Keratinocyte (primary cell): ENCODE measurements at regions not wholly inside any gene's neighbourhood (a gene's known extent, or its start where the extent isn't known, plus 50 kb on each side); places are given as distances from the start of the nearest gene placed in this dataset.

ENCODE experiments used
- DNase-seq: peaks from one replicate; pipeline ENCODE4 v3.0.0-alpha.2; 2011; ENCODE audit warnings: low read depth, missing footprints, low spot score
- FAIRE-seq: peaks from 2 replicates; lab custom pipeline; 2011; peaks lifted over from hg19 to GRCh38; lab: Jason Lieb, UNC
- H2AFZ ChIP-seq: 2 replicates; pipeline ENCODE4 v1.6.0; 2012; ENCODE audit warnings: low read length, control low read depth, inconsistent platforms; ENCODE audit not compliant: control insufficient read depth
- H3K27ac ChIP-seq: 2 replicates; pipeline ENCODE4 v1.5.1; 2011; ENCODE audit warnings: low read length; ENCODE audit not compliant: control insufficient read depth, insufficient read depth
- H3K27me3 ChIP-seq: 3 replicates; pipeline ENCODE4 v1.6.0; 2011; ENCODE audit warnings: low read length; ENCODE audit not compliant: control insufficient read depth, insufficient read depth; ENCODE audit errors: extremely low read depth
- H3K36me3 ChIP-seq, 2 experiments: 2 replicates in 1 of 2; 3 replicates in 1 of 2; pipeline ENCODE4 v1.5.1; 2011; ENCODE audit warnings: low read length in 2 of 2, mild to moderate bottlenecking in 1 of 2; ENCODE audit not compliant: control insufficient read depth in 2 of 2, insufficient read depth in 2 of 2; ENCODE audit errors: extremely low read depth in 1 of 2
- H3K4me1 ChIP-seq: 3 replicates; pipeline ENCODE4 v1.5.1; 2011; ENCODE audit warnings: low read length; ENCODE audit not compliant: control insufficient read depth, insufficient read depth; ENCODE audit errors: extremely low read depth
- H3K4me2 ChIP-seq: 3 replicates; pipeline ENCODE4 v1.6.0; 2011; ENCODE audit warnings: low read depth, low read length; ENCODE audit not compliant: control insufficient read depth, insufficient read depth; ENCODE audit errors: extremely low read depth
- H3K4me3 ChIP-seq, 3 experiments: fragments of 200-600 bp in 1 of 3; sonication (generic) in 1 of 3; 2 replicates in 2 of 3; 3 replicates in 1 of 3; pipeline ENCODE4 v1.5.1; 2011 to 2016; ENCODE audit warnings: low read length in 3 of 3, mild to moderate bottlenecking in 3 of 3, control low read depth in 2 of 3, inconsistent platforms in 1 of 3, low read depth in 1 of 3, mixed read lengths in 1 of 3, mixed run types in 1 of 3, moderate library complexity in 1 of 3; ENCODE audit not compliant: control insufficient read depth in 2 of 3, insufficient read depth in 2 of 3; ENCODE audit errors: extremely low read depth in 1 of 3
- H3K79me2 ChIP-seq: 2 replicates; pipeline ENCODE4 v1.6.0; 2012; ENCODE audit warnings: low read length; ENCODE audit not compliant: control insufficient read depth, insufficient read depth
- H3K9ac ChIP-seq: 3 replicates; pipeline ENCODE4 v1.6.0; 2011; ENCODE audit warnings: low read length; ENCODE audit not compliant: control insufficient read depth, insufficient read depth; ENCODE audit errors: extremely low read depth
- H3K9me1 ChIP-seq: 3 replicates; pipeline ENCODE4 v1.6.0; 2011; ENCODE audit warnings: low read length; ENCODE audit not compliant: control insufficient read depth, insufficient read depth; ENCODE audit errors: extremely low read depth
- H3K9me3 ChIP-seq: 2 replicates; pipeline ENCODE4 v1.5.1; 2012; ENCODE audit warnings: low read depth, low read length; ENCODE audit not compliant: control insufficient read depth
- H4K20me1 ChIP-seq: 3 replicates; pipeline ENCODE4 v1.6.0; 2011; ENCODE audit warnings: low read length; ENCODE audit not compliant: control insufficient read depth, insufficient read depth; ENCODE audit errors: extremely low read depth
- EZH2 ChIP-seq: IDR thresholded peaks from one replicate; pipeline ENCODE4 v1.6.1; 2012; ENCODE audit warnings: inconsistent platforms, mild to moderate bottlenecking, low read length, moderate library complexity
- dilution Hi-C: fragments of 300-500 bp; cut with MboI; formaldehyde crosslinking; loops from one replicate; pipeline ENCODE4 v1.7.0; 2020; ENCODE audit warnings: low sequenced_read_pairs; ENCODE audit not compliant: extremely low pct_ligation_motif_present
- TF ChIP-seq, protein P1 (sequence below), 3 experiments: IDR thresholded peaks in 1 of 3; conservative IDR thresholded peaks in 1 of 3; optimal IDR thresholded peaks in 1 of 3; 2 replicates in 2 of 3; 3 replicates in 1 of 3; pipeline versions ENCODE3 to v1.5.1; 2011; ENCODE audit warnings: low read length in 3 of 3, mild to moderate bottlenecking in 3 of 3, moderate library complexity in 2 of 3, control low read depth in 1 of 3, inconsistent platforms in 1 of 3; ENCODE audit not compliant: insufficient read depth in 2 of 3; ENCODE audit errors: extremely low read depth in 1 of 3

DNA sequence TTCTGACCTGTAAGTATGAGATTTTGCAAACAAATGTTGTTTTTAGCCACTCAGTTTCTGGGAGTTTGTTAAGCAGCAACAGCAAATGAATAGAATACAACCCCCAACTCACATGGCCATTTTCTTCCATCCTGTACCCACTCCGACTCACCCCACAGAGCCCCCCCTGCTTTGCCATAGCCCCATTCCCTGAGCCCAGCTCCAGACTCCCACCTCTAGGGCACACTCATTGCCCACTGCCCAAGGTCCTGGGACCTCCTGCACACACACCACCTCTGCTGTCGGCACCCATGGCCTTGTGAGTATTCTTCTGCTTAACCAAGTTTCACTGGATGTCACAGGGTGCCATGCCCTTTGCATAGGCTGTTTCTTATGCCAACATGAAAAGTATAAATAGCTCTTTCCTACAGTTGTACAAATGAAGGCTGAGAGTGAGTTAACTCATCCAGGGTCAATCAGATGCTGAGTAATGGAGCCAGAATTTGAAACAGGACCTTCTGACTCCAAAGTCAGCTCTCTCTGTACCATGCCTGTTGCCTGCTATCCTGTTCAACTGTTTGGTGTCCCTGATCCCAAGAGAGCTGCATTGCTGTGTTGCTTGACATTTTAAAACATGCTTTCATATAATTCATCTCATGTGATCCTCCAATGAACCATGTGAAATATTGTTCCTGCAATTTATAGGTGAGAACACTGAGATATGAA lies 367.8 kb upstream of the ZMIZ1 start:
- Histone ChIP-seq H3K79me2 (no peaks in the 10 kb centered on the region), H3K4me3 (no peak overlapping the region), H3K27me3 (peaks cover 3% of the 10 kb centered on the region), H3K36me3 (no peaks in the 10 kb centered on the region), H2AFZ (no peak overlapping the region), H3K9ac (no peak overlapping the region), H3K9me3 (no peaks in the 10 kb centered on the region), H3K9me1 (no peaks in the 10 kb centered on the region), H3K27ac (no peak overlapping the region), H3K4me1 (no peaks in the 10 kb centered on the region), H3K4me2 (no peak overlapping the region), H4K20me1 (no peaks in the 10 kb centered on the region)
- TF ChIP-seq EZH2: no peak
- TF ChIP-seq, protein P1, sequence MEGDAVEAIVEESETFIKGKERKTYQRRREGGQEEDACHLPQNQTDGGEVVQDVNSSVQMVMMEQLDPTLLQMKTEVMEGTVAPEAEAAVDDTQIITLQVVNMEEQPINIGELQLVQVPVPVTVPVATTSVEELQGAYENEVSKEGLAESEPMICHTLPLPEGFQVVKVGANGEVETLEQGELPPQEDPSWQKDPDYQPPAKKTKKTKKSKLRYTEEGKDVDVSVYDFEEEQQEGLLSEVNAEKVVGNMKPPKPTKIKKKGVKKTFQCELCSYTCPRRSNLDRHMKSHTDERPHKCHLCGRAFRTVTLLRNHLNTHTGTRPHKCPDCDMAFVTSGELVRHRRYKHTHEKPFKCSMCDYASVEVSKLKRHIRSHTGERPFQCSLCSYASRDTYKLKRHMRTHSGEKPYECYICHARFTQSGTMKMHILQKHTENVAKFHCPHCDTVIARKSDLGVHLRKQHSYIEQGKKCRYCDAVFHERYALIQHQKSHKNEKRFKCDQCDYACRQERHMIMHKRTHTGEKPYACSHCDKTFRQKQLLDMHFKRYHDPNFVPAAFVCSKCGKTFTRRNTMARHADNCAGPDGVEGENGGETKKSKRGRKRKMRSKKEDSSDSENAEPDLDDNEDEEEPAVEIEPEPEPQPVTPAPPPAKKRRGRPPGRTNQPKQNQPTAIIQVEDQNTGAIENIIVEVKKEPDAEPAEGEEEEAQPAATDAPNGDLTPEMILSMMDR (optimal IDR thresholded peaks at IDR 0.05 in 1 of 3, IDR thresholded peaks at IDR 0.05 in 1 of 3, conservative IDR thresholded peaks at IDR 0.05 in 1 of 3; ENCODE audit: extremely low read depth in 1 of 3, insufficient read depth in 2 of 3, low read length in 3 of 3): no peak
- dilution Hi-C loops: no loop called here
- DNase-seq (no peak), FAIRE-seq (no peak)

DNA sequence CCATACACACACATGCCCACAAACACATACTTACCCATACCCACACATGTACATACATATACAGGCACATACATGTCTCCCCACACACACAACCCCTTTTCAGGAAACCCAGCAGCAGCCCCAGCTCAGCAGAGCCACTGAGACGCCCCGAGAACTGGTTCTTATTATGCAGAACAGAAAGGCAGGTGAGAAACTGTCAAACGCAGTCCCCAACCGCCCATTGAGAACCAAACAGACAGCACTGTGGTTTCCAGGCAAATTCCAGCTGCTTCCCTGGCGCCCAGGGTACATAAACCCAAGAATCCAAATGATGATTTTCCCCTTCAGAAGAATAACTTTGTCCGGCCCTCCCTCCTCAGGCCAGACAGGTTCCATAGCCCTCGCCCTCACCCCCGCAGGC lies 366.6 kb upstream of the ZMIZ1 start:
- dilution Hi-C loops: no loop called here
- Histone ChIP-seq H3K27ac (no peak overlapping the region), H2AFZ (no peak overlapping the region), H4K20me1 (no peaks in the 10 kb centered on the region), H3K4me2 (no peak overlapping the region), H3K9me3 (no peaks in the 10 kb centered on the region), H3K36me3 (no peaks in the 10 kb centered on the region), H3K4me1 (no peaks in the 10 kb centered on the region), H3K27me3 (peaks cover 3% of the 10 kb centered on the region), H3K79me2 (no peaks in the 10 kb centered on the region), H3K9ac (no peak overlapping the region), H3K4me3 (no peak overlapping the region), H3K9me1 (no peaks in the 10 kb centered on the region)
- no peak for DNase-seq
- FAIRE-seq: no peak
- no peak for TF ChIP-seq EZH2
- TF ChIP-seq, protein P1 (optimal IDR thresholded peaks at IDR 0.05 in 1 of 3, IDR thresholded peaks at IDR 0.05 in 1 of 3, conservative IDR thresholded peaks at IDR 0.05 in 1 of 3; ENCODE audit: extremely low read depth in 1 of 3, insufficient read depth in 2 of 3, low read length in 3 of 3): no peak
